Thyroid gland (tissue), 4 donors: ENCODE measurements at regions not wholly inside any gene's neighbourhood (a gene's known extent, or its start where the extent isn't known, plus 50 kb on each side); places are given as distances from the start of the nearest gene placed in this dataset.

ENCODE experiments used
- POLR2A ChIP-seq, 2 donors: fragments of 450-650 bp; IDR thresholded peaks; one replicate each; pipeline ENCODE4 v1.6.1; 2017; ENCODE audit warnings: antibody characterized with exemption in 2 of 2, mild to moderate bottlenecking in 2 of 2, moderate library complexity in 1 of 2
- TF ChIP-seq, protein P1 (sequence below), 6 experiments: fragments of 200-600 bp in 3 of 6; fragments of 450-650 bp in 3 of 6; sonication (generic) in 3 of 6; IDR thresholded peaks; one replicate each; pipeline ENCODE4 v1.5.1; 2016 to 2019; ENCODE audit warnings: antibody characterized with exemption in 6 of 6, mild to moderate bottlenecking in 2 of 6, inconsistent platforms in 1 of 6, moderate library complexity in 1 of 6

DNA sequence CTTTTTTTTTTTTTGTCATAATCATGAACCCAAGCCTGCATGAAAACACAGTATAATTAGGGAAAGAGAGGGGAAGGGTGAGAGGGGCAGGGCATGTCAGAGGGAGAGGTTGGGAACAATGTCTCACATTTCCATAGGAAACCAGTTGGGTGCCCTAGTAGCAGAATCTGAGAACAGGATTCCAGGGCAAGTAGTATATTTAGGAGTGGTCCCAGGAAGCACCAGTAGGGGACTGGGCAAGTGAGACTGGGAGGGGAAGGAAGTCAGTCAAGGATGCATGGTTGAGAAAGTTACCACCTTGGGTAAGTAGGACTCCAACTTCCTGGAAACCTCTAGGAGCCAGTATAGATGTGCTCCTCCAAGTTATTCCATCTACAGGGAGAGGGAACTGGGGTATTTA, 88.6 kb upstream of the MAFB start:
- TF ChIP-seq, protein P1, sequence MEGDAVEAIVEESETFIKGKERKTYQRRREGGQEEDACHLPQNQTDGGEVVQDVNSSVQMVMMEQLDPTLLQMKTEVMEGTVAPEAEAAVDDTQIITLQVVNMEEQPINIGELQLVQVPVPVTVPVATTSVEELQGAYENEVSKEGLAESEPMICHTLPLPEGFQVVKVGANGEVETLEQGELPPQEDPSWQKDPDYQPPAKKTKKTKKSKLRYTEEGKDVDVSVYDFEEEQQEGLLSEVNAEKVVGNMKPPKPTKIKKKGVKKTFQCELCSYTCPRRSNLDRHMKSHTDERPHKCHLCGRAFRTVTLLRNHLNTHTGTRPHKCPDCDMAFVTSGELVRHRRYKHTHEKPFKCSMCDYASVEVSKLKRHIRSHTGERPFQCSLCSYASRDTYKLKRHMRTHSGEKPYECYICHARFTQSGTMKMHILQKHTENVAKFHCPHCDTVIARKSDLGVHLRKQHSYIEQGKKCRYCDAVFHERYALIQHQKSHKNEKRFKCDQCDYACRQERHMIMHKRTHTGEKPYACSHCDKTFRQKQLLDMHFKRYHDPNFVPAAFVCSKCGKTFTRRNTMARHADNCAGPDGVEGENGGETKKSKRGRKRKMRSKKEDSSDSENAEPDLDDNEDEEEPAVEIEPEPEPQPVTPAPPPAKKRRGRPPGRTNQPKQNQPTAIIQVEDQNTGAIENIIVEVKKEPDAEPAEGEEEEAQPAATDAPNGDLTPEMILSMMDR (IDR thresholded peaks at IDR 0.05): no peak
- TF ChIP-seq POLR2A (IDR thresholded peaks at IDR 0.05): no peak
